Fibroblast of mammary gland (primary cell): ENCODE measurements at regions not wholly inside any gene's neighbourhood (a gene's known extent, or its start where the extent isn't known, plus 50 kb on each side); places are given as distances from the start of the nearest gene placed in this dataset.

Experiments
- DNase-seq: peaks from one replicate; pipeline ENCODE4 v3.0.0-alpha.2; 2010; ENCODE audit warnings: low read depth
- H3K4me3 ChIP-seq: 2 replicates; pipeline ENCODE4 v1.5.1; 2011; ENCODE audit warnings: low read depth, mild to moderate bottlenecking, low read length, moderate library complexity; ENCODE audit not compliant: control insufficient read depth
- TF ChIP-seq, protein P1 (sequence below): conservative IDR thresholded peaks from 2 replicates; pipeline ENCODE4 v1.5.1; 2011; ENCODE audit warnings: low read depth, low read length, inconsistent platforms; ENCODE audit not compliant: control insufficient read depth, insufficient read depth

DNA sequence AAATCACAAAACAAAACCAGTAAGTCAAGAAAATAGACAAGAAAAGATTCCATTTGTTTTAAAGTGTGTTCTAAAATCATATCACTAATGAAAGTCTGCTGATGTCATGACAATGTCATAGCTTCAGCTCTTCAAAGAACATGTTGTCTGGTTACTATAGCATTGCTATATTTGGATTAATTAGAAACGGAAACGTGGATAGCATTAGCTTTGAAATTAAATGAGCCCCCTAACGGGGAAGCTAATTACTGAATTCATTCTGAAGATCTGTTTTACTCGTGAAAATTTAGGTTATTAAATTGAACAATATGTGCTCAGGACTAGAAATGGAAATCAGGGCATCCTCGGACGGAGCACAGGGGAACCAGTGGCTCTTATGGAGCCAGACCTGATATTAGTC is 316.7 kb upstream of the AGTR1 start:
- no peak for DNase-seq
- TF ChIP-seq, protein P1, sequence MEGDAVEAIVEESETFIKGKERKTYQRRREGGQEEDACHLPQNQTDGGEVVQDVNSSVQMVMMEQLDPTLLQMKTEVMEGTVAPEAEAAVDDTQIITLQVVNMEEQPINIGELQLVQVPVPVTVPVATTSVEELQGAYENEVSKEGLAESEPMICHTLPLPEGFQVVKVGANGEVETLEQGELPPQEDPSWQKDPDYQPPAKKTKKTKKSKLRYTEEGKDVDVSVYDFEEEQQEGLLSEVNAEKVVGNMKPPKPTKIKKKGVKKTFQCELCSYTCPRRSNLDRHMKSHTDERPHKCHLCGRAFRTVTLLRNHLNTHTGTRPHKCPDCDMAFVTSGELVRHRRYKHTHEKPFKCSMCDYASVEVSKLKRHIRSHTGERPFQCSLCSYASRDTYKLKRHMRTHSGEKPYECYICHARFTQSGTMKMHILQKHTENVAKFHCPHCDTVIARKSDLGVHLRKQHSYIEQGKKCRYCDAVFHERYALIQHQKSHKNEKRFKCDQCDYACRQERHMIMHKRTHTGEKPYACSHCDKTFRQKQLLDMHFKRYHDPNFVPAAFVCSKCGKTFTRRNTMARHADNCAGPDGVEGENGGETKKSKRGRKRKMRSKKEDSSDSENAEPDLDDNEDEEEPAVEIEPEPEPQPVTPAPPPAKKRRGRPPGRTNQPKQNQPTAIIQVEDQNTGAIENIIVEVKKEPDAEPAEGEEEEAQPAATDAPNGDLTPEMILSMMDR, result no peak
- H3K4me3 ChIP-seq, result no peak overlapping the region

DNA sequence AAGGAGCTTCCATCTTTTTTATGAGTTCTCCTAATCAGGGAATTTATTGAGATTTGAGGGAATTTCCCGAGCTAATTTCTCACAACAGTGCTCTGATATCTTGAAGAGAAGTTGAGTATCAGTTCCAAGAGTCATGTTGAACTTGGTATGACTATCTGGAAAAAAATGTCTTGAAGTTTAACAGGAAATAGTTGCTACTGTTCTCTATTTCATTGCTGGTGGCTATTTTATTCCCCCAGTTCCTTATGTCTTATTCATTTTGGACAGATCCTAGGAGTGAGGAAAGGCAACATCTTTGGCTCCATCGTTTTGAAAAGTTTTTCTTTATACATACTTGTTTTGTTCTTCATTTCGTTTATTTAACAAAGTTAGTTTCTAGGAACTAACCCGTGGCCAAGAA is 307.8 kb upstream of the AGTR1 start:
- TF ChIP-seq, protein P1, result no peak
- no peak overlapping the region for H3K4me3 ChIP-seq
- peak; percentile 1 for DNase-seq

DNA sequence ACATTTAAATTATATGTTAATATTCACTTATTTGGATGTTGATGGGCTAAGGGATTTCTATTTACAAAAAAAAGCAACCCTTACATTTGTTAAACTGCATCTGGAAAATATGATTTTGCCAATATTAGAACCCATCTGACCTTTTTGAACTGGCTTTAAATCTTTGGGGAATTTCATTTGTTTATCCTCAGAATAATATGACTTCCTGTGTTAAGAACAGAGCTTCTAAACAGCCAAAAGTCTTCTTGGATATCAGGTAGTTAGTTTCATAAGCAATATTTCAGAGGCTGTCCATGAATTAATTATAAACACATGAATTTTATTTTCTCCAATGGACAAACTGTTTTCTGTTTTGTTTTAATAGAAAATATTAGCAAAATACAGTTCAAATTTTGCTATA is 301.9 kb upstream of the AGTR1 start:
- TF ChIP-seq, protein P1, result no peak
- DNase-seq, result no peak

DNA sequence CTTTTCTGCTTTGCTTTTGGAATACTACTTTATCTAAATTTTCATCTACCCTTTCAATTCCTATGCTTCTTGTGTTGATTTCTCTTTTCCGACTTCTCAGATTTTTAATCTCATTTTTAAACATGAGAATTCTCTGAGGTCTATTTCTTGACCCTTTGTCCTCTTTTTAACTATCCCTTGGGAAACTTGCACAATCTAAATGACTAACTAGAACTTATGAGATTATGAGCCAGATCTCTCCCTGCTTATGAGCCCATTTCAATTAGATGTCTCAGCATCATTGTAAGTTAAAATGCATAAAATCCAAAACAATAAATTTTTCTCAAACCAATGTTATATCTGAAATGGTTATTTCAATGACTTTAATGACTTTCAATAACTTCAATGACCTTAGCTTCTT is 296.9 kb upstream of the AGTR1 start:
- no peak overlapping the region for H3K4me3 ChIP-seq
- peak; percentile 82 for DNase-seq
- TF ChIP-seq, protein P1, result no peak

More for the DNA sequence above, 301.9 kb upstream of the AGTR1 start:
- H3K4me3 ChIP-seq, result no peak overlapping the region

DNA sequence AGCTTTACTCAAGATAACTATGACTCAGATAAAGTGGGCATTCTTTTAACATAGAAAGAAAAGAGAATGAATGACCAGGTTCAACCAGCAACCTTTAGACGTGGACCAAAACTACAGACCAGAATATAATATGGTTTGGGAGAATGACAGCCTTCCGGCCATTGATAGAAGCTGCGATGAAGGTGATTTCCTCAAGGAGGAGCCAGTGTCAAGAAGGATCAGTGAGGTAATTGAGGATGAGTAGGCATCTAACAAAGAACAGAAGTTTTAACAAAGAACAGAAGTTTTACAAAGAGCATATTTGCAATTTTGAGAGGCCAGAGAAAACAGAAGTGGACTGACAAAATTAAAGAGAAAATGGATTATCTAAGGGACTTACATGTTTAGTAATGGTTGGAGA is 289.0 kb upstream of the AGTR1 start:
- H3K4me3 ChIP-seq, result no peak overlapping the region
- TF ChIP-seq, protein P1, result peak; percentile 14
- DNase-seq, result peak; percentile 2

DNA sequence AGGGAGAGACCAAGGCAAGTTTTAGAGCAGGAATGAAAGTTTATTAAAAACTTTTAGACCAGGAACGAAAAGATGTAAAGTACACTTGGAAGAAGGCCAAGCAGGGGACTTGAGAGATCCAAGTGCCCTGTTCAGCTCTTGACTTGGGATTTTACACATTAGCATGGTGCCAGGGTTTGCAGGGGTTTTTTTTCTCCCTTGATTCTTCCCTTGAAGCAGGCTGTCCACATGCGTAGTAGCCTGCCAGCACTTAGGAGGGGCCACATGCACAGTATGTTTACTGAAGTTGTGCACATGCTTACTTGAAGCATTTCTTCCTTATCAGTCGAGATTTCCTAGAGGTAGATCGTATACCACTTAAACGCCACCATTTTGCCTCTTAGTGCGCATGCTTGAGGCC is 277.5 kb upstream of the AGTR1 start:
- H3K4me3 ChIP-seq, result no peak overlapping the region
- TF ChIP-seq, protein P1, result no peak
- no peak for DNase-seq

DNA sequence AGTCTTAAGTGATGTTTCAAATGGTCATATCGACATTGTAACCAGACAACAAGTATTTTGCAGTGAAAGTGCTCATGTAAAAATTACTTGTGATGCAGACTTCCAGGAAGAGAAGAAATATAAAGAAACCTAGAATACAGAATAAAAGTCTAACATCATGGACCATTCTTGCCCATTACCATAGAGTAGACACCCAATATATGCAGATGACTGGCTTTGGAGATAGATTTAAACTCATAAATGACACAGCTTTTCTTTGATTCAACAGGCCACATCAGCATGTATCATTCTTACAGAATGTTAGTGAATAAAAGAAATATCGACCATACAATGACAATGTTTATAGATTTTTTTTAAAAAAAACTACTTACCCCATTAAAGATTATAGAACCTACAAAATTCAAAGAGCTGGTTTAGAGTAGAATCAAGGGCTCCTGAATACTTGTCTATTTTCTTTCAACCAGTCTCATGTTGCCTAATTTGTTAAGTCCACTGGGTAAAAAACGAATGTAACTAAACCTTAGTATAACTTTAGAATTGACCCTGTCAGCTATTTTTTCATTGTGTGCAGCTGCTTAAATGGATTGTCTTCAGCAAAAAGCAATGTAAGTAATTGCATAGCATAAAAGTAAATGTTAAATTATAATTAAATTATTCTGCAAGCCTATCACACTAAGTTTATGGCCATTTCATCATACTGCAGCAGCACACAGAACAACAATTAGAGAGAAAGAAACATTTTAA is 268.7 kb upstream of the AGTR1 start:
- H3K4me3 ChIP-seq, result no peak overlapping the region
- TF ChIP-seq, protein P1, result no peak
- no peak for DNase-seq
